ENCODE measurements at regions not wholly inside any gene's neighbourhood (a gene's known extent, or its start where the extent isn't known, plus 50 kb on each side); places are given as distances from the start of the nearest gene placed in this dataset.

DNA sequence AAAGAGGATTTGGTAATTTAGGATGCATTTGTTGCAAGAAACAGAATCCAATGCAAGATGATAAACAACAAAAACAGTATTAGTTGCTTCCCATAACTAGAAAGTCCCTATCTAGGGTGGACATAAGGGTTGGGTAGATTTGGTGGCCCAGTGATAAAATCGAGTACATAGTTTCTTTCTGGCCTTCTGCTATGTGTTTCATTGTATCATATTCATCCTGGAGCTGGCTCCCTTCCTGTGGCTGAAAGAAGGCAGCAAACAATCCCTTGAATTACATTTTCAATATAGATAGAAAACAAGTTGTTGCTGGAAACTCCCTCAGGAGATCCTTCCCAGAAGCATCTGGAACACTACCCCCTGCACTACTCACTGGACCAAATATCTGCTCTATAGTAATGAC lies 135.1 kb downstream of the ID4 start:
- TF ChIP-seq, protein P1, sequence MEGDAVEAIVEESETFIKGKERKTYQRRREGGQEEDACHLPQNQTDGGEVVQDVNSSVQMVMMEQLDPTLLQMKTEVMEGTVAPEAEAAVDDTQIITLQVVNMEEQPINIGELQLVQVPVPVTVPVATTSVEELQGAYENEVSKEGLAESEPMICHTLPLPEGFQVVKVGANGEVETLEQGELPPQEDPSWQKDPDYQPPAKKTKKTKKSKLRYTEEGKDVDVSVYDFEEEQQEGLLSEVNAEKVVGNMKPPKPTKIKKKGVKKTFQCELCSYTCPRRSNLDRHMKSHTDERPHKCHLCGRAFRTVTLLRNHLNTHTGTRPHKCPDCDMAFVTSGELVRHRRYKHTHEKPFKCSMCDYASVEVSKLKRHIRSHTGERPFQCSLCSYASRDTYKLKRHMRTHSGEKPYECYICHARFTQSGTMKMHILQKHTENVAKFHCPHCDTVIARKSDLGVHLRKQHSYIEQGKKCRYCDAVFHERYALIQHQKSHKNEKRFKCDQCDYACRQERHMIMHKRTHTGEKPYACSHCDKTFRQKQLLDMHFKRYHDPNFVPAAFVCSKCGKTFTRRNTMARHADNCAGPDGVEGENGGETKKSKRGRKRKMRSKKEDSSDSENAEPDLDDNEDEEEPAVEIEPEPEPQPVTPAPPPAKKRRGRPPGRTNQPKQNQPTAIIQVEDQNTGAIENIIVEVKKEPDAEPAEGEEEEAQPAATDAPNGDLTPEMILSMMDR (IDR thresholded peaks at IDR 0.05) = no peak
- ATAC-seq (ENCODE audit: low FRiP score) = no peak
- no peak for DNase-seq (ENCODE audit: low spot score)

DNA sequence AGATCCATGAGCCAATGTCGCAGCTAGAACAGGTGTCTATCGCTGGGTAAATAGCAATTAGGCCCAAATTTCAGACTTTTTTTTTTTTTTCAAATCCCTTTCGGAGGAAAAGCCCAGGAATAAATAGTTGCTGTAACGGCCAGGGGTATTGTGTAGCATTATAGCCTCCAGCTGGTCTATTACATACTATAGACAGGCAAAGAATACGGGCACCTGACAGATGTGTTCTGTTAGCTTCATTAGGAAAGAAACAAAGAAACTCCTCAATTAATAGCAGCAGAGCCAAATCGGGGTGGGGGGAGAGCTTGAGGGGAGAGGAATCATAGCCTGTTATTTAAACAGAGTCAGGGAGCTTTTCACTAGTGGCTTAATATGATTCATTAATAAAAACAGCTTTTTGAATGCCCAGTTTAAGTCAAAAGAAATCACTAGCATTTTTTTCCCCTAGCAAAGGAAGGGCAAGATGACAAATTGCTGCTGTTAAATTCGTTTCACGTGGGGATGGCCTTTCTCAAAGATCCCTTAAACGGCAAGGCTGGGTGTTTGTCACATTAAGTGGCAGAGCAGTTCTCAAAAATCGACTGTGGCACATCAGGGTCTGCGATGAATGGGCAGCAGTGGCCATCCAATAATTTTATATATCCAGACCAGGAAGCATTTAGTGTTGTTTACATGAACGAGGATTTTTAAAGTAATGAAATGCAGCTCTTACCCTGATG lies 139.4 kb downstream of the ID4 start:
- ATAC-seq (ENCODE audit: low FRiP score) (no peak), DNase-seq (ENCODE audit: low spot score) (no peak)
- TF ChIP-seq, protein P1 (IDR thresholded peaks at IDR 0.05) = no peak

DNA sequence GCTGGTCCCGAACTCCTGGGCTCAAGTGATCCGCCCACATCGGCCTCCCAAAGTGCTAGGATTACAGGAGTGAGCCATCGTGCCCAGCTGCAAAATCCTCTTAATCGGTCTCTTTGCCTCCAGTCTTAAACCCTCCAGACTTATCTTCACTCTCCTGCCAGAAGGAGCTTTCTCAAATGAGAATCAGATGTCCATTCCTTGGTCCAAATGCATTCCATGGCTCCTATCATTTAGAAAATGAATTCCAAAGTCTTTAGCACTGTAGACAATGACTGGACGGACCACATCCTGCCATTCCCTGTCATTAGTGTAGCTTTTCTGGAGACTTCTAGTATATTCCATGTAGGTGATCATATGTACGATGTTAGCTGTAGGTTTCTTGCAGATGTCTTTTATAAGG lies 141.9 kb downstream of the ID4 start:
- ATAC-seq (ENCODE audit: low FRiP score) (no peak), DNase-seq (ENCODE audit: low spot score) (no peak)
- TF ChIP-seq, protein P1 (IDR thresholded peaks at IDR 0.05) = no peak

DNA sequence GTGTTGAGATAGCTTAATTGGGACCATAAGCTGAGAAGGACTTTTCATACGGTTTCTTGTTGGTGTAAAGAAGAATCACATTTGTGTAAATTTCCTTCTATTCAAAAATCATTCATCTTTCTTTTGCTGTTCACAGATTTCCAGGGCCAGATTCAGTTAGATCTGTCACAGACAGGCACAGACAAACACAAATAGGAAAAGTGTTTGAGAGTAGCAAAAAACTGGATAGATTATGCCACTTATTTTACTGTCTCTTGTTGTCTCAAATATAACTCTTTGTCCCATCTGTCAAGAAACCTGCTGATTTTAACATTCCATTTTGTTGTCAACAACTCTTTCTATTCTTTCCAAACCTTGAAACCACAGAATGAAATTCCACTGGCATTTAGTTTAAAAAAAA lies 142.8 kb downstream of the ID4 start:
- TF ChIP-seq, protein P1 (IDR thresholded peaks at IDR 0.05) = no peak
- ATAC-seq (ENCODE audit: low FRiP score) (no peak), DNase-seq (ENCODE audit: low spot score) (no peak)

DNA sequence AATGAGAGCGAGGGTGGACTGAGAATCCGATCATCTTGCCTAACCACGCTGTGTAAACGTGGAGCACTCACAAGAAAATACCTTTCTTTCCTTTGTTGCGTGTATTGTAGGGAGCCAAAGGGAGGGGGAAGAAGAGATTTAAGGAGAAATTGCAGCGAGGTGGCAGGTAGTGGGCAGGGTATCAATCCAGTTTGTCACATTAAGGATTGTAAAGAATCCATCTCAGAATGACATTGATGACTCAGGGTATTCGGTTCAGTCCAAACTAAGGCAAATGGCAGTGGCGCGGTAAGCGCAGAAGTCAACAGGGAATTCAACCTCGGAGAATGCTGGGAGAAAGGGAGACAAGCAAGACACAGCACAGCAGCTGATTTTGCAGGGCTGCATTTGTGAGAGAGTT lies 146.2 kb downstream of the ID4 start:
- DNase-seq (ENCODE audit: low spot score) = no peak
- no peak for ATAC-seq (ENCODE audit: low FRiP score)
- TF ChIP-seq, protein P1 (IDR thresholded peaks at IDR 0.05) = no peak

DNA sequence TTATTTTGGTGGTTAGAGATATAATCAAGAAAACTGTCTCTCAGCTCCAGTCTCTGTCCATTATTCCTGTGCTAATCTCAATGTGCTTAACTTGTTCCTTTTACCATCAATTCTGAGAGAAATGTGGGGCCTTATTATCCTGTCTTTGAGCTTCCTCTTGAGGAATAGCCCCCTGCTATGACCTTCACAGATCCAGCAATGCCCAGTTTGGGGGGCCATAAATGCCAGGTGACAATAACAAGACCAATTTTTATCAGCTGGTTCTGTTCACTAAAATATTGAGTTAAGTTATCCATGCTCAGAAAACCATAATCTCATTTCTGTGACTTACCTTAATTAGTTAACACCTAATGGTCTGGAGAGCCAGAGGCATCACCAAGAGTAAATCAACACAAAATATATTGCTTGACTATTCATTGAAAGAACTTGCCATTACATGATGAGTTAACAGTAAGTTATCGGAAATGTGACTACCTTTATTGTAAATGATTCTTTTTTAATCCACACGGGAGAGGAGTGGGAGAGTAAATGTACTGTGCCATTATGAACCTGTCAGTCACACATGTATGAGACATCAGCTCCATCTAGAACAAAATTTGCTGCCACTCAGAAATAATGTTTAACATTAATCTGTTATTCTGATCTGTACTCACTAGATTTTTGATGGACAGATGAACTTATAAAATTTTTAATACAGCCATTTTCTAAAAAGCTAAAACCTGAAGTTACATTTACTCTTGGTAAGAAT lies 149.7 kb downstream of the ID4 start:
- TF ChIP-seq, protein P1 (IDR thresholded peaks at IDR 0.05) = no peak
- ATAC-seq (ENCODE audit: low FRiP score) (no peak), DNase-seq (ENCODE audit: low spot score) (no peak)

DNA sequence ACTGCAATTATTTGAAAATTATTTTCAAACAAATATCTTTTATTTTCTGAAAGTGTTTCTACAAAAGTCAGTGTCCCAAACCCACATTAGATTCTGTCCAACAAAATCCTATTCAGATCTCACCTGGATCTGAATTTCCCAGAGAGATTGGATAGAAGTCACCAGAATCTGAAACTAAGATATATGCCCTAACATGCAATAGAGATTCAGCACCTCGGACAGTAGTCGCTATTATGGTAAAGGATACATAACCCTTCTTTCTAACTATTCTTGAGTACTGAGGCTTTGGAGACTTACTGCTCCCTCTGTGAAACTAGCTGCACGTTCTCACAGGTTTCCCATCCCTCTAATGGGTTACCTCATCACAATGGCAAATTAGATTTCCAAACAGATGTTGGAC lies 151.4 kb downstream of the ID4 start:
- DNase-seq (ENCODE audit: low spot score) (no peak), ATAC-seq (ENCODE audit: low FRiP score) (no peak)
- TF ChIP-seq, protein P1 (IDR thresholded peaks at IDR 0.05) = no peak
